ENCODE measurements at regions not wholly inside any gene's neighbourhood (a gene's known extent, or its start where the extent isn't known, plus 50 kb on each side); places are given as distances from the start of the nearest gene placed in this dataset.
"Not testable (repeated sequence)": the region's sequence is repeated elsewhere in the genome, so short reads cannot be mapped to it uniquely, and the experiment has no call there.

GRCh38 chr4:122997463-122998101, 75.2 kb upstream of the NUDT6 start:
- H3K9me3 ChIP-seq (ENCODE audit: low read depth), result no peaks in the 10 kb centered on the region
- TF ChIP-seq CTCF (IDR thresholded peaks at IDR 0.05; ENCODE audit: low read depth, low read length), result no peak
- no peaks in the 10 kb centered on the region for H3K27me3 ChIP-seq
- no peak overlapping the region for H3K27ac ChIP-seq
- H3K4me1 ChIP-seq (ENCODE audit: low read depth), result no peaks in the 10 kb centered on the region
- H3K36me3 ChIP-seq, result no peaks in the 10 kb centered on the region
- H3K4me3 ChIP-seq, result no peak overlapping the region
- no peak for DNase-seq (ENCODE audit: low read depth in 1 of 2, low spot score in 1 of 2)

GRCh38 chr4:123004079-123004478, 81.7 kb upstream of the NUDT6 start:
- H3K27ac ChIP-seq; H3K4me1 ChIP-seq (ENCODE audit: low read depth); H3K4me3 ChIP-seq; DNase-seq (ENCODE audit: low read depth in 1 of 2, low spot score in 1 of 2); H3K27me3 ChIP-seq; H3K36me3 ChIP-seq; H3K9me3 ChIP-seq (ENCODE audit: low read depth): not testable (repeated sequence)

- not testable (repeated sequence) for H3K36me3 ChIP-seq; H3K9me3 ChIP-seq (ENCODE audit: low read depth); DNase-seq (ENCODE audit: low read depth in 1 of 2, low spot score in 1 of 2); H3K4me3 ChIP-seq; H3K27me3 ChIP-seq; H3K4me1 ChIP-seq (ENCODE audit: low read depth); H3K27ac ChIP-seq
These were observed 82.7 kb upstream of the NUDT6 start for GRCh38 chr4:123005126-123005525.

- H3K9me3 ChIP-seq (ENCODE audit: low read depth), result no peaks in the 10 kb centered on the region
- TF ChIP-seq CTCF (IDR thresholded peaks at IDR 0.05; ENCODE audit: low read depth, low read length), result no peak
These were observed 85.3 kb upstream of the NUDT6 start for GRCh38 chr4:123007679-123008078.

GRCh38 chr4:123012416-123012815, 90.0 kb upstream of the NUDT6 start:
- not testable (repeated sequence) for H3K36me3 ChIP-seq; DNase-seq (ENCODE audit: low read depth in 1 of 2, low spot score in 1 of 2)

More at GRCh38 chr4:123007679-123008078, 85.3 kb upstream of the NUDT6 start:
- Histone ChIP-seq H3K4me1 (ENCODE audit: low read depth) (no peaks in the 10 kb centered on the region), H3K36me3 (no peaks in the 10 kb centered on the region), H3K27me3 (no peaks in the 10 kb centered on the region), H3K4me3 (no peak overlapping the region), H3K27ac (no peak overlapping the region)
- DNase-seq (ENCODE audit: low read depth in 1 of 2, low spot score in 1 of 2), result no peak

GRCh38 chr4:123014038-123014437, 91.6 kb upstream of the NUDT6 start:
- H3K4me3 ChIP-seq, result no peak overlapping the region
- no peaks in the 10 kb centered on the region for H3K36me3 ChIP-seq
- no peaks in the 10 kb centered on the region for H3K27me3 ChIP-seq
- DNase-seq (ENCODE audit: low read depth in 1 of 2, low spot score in 1 of 2), result no peak
- no peak overlapping the region for H3K27ac ChIP-seq
- H3K4me1 ChIP-seq (ENCODE audit: low read depth), result no peaks in the 10 kb centered on the region
- no peaks in the 10 kb centered on the region for H3K9me3 ChIP-seq (ENCODE audit: low read depth)
- no peak for TF ChIP-seq CTCF (IDR thresholded peaks at IDR 0.05; ENCODE audit: low read depth, low read length)

More at GRCh38 chr4:123012416-123012815, 90.0 kb upstream of the NUDT6 start:
- H3K9me3 ChIP-seq (ENCODE audit: low read depth); H3K4me1 ChIP-seq (ENCODE audit: low read depth); H3K4me3 ChIP-seq; H3K27ac ChIP-seq; H3K27me3 ChIP-seq: not testable (repeated sequence)

GRCh38 chr4:123017078-123017477, 94.7 kb upstream of the NUDT6 start:
- DNase-seq (ENCODE audit: low read depth in 1 of 2, low spot score in 1 of 2), result no peak
- no peaks in the 10 kb centered on the region for H3K9me3 ChIP-seq (ENCODE audit: low read depth)
- H3K27me3 ChIP-seq, result no peaks in the 10 kb centered on the region
- no peaks in the 10 kb centered on the region for H3K36me3 ChIP-seq
- H3K27ac ChIP-seq, result no peak overlapping the region
- no peak for TF ChIP-seq CTCF (IDR thresholded peaks at IDR 0.05; ENCODE audit: low read depth, low read length)
- no peaks in the 10 kb centered on the region for H3K4me1 ChIP-seq (ENCODE audit: low read depth)
- no peak overlapping the region for H3K4me3 ChIP-seq

Measured in cardiac muscle cell (in vitro differentiated cells and primary cell).